Right lobe of liver (tissue), 6 donors: ENCODE measurements at regions not wholly inside any gene's neighbourhood (a gene's known extent, or its start where the extent isn't known, plus 50 kb on each side); places are given as distances from the start of the nearest gene placed in this dataset.

Experiments
- ATAC-seq, 4 donors: fragments of 200-7000 bp; cut with Tn5 transposase; one replicate each; pipeline ENCODE4 v1.9.1; 2020; ENCODE audit warnings: mild to moderate bottlenecking in 4 of 4, moderate library complexity in 4 of 4
- DNase-seq, 3 donors: peaks; one replicate each; pipeline ENCODE4 v3.0.0-alpha.2; 2020
- H3K27ac ChIP-seq, 3 donors: fragments of 200-600 bp; one replicate each; pipeline ENCODE4 v1.8.0; 2022
- H3K27me3 ChIP-seq, 2 donors: fragments of 200-600 bp; one replicate each; pipeline ENCODE4 v1.8.0; 2022
- H3K36me3 ChIP-seq, 4 donors: fragments of 200-600 bp; sonication (generic) in 1 of 4; one replicate each; pipeline versions ENCODE4 v1.5.1 to v1.8.0; 2017 to 2022; ENCODE audit warnings: control low read depth in 1 of 4
- H3K4me1 ChIP-seq, 4 donors: fragments of 200-600 bp; sonication (generic) in 1 of 4; one replicate each; pipeline versions ENCODE4 v1.5.1 to v1.8.0; 2017 to 2022; ENCODE audit warnings: control low read depth in 1 of 4
- H3K4me3 ChIP-seq, 3 donors: fragments of 200-600 bp; one replicate each; pipeline ENCODE4 v1.8.0; 2022
- H3K9me3 ChIP-seq, 4 donors: fragments of 200-600 bp; sonication (generic) in 1 of 4; one replicate each; pipeline versions ENCODE4 v1.5.1 to v1.8.0; 2017 to 2022; ENCODE audit warnings: control low read depth in 1 of 4
- POLR2A ChIP-seq: fragments of 450-650 bp; IDR thresholded peaks from one replicate; pipeline ENCODE4 v1.6.1; 2017; ENCODE audit warnings: antibody characterized with exemption, mild to moderate bottlenecking
- WGBS: methylation state at CpG from one replicate; pipeline ENCODE4 v1.1.6; 2018; ENCODE audit warnings: low coverage, low lambda C conversion rate; ENCODE audit not compliant: insufficient coverage; ENCODE audit errors: missing lambda C conversion rate; 5-methylcytosine and 5-hydroxymethylcytosine counted together
- intact Hi-C, 2 donors: fragments of 100-400 bp; cut with DNase I; formaldehyde crosslinking; loops; one replicate each; pipeline versions ENCODE4 v1.11.2 to v1.14.1; 2022
- TF ChIP-seq, protein P1 (sequence below), 4 donors: fragments of 200-600 bp in 3 of 4; fragments of 450-650 bp in 1 of 4; IDR thresholded peaks; one replicate each; pipeline versions ENCODE4 v1.5.1 to v1.8.0; 2016 to 2022; ENCODE audit warnings: antibody characterized with exemption in 4 of 4, mild to moderate bottlenecking in 2 of 4
- donor health status: DM: no; HTN: yes; CAD: no.
- donor health status: DM: no; HTN: no; CAD: no.
- donor health status: DM: no; HTN: no; CAD: no.
- donor health status: DM: no; HTN: yes; CAD: no.
- donor health status: DM: no; HTN: yes; CAD: no.

- H3K27me3 ChIP-seq = no peaks in the 10 kb centered on the region
- no peak overlapping the region for H3K4me3 ChIP-seq
- H3K27ac ChIP-seq = no peak overlapping the region
- peak; percentile 59 to 97 (median 86) for ATAC-seq
- DNase-seq = no peak
- intact Hi-C loops = no loop called here
- no peaks in the 10 kb centered on the region for H3K36me3 ChIP-seq
- peaks cover 0 to 8% (median 0%) of the 10 kb centered on the region in 4 donors for H3K4me1 ChIP-seq
- TF ChIP-seq, protein P1, sequence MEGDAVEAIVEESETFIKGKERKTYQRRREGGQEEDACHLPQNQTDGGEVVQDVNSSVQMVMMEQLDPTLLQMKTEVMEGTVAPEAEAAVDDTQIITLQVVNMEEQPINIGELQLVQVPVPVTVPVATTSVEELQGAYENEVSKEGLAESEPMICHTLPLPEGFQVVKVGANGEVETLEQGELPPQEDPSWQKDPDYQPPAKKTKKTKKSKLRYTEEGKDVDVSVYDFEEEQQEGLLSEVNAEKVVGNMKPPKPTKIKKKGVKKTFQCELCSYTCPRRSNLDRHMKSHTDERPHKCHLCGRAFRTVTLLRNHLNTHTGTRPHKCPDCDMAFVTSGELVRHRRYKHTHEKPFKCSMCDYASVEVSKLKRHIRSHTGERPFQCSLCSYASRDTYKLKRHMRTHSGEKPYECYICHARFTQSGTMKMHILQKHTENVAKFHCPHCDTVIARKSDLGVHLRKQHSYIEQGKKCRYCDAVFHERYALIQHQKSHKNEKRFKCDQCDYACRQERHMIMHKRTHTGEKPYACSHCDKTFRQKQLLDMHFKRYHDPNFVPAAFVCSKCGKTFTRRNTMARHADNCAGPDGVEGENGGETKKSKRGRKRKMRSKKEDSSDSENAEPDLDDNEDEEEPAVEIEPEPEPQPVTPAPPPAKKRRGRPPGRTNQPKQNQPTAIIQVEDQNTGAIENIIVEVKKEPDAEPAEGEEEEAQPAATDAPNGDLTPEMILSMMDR (IDR thresholded peaks at IDR 0.05) = no peak
- TF ChIP-seq POLR2A = no peak
- no peaks in the 10 kb centered on the region for H3K9me3 ChIP-seq
Observed at GRCh38 chr16:62913924-62914323, 877.7 kb upstream of the CDH8 start.

- 79% methylated on average over 2 of the region's 2 CpGs for WGBS
- Histone ChIP-seq H3K27me3 (no peaks in the 10 kb centered on the region), H3K4me1 (peaks cover 0 to 8% (median 0%) of the 10 kb centered on the region in 4 donors), H3K36me3 (no peaks in the 10 kb centered on the region), H3K4me3 (no peak overlapping the region), H3K9me3 (no peaks in the 10 kb centered on the region), H3K27ac (no peak overlapping the region)
- ATAC-seq (peak in 1 of 4 donors; percentile 44), DNase-seq (no peak)
- TF ChIP-seq, protein P1 (IDR thresholded peaks at IDR 0.05) = no peak
- TF ChIP-seq POLR2A = no peak
- intact Hi-C loops = no loop called here
Observed at GRCh38 chr16:62913333-62913732, 877.1 kb upstream of the CDH8 start.

- DNase-seq (no peak), ATAC-seq (no peak)
- Histone ChIP-seq H3K27me3 (no peaks in the 10 kb centered on the region), H3K9me3 (no peaks in the 10 kb centered on the region), H3K27ac (no peak overlapping the region), H3K36me3 (no peaks in the 10 kb centered on the region), H3K4me1 (peaks cover 0 to 8% (median 0%) of the 10 kb centered on the region in 4 donors), H3K4me3 (no peak overlapping the region)
- TF ChIP-seq, protein P1 (IDR thresholded peaks at IDR 0.05) = no peak
- TF ChIP-seq POLR2A = no peak
- intact Hi-C loops = no loop called here
- 59% methylated on average over 3 of the region's 3 CpGs for WGBS
Observed at GRCh38 chr16:62909597-62909996, 873.4 kb upstream of the CDH8 start.

- WGBS = 71% methylated on average over 1 of the region's 1 CpG
- intact Hi-C loops = no loop called here
- H3K36me3 ChIP-seq = no peaks in the 10 kb centered on the region
- DNase-seq (no peak), ATAC-seq (no peak)
- no peak overlapping the region for H3K27ac ChIP-seq
- no peaks in the 10 kb centered on the region for H3K9me3 ChIP-seq
- no peak for TF ChIP-seq POLR2A
- TF ChIP-seq, protein P1 (IDR thresholded peaks at IDR 0.05) = no peak
- peaks cover 0 to 4% (median 0%) of the 10 kb centered on the region in 4 donors for H3K4me1 ChIP-seq
- no peaks in the 10 kb centered on the region for H3K27me3 ChIP-seq
- no peak overlapping the region for H3K4me3 ChIP-seq
Observed at GRCh38 chr16:62907562-62907961, 871.3 kb upstream of the CDH8 start.

DNA sequence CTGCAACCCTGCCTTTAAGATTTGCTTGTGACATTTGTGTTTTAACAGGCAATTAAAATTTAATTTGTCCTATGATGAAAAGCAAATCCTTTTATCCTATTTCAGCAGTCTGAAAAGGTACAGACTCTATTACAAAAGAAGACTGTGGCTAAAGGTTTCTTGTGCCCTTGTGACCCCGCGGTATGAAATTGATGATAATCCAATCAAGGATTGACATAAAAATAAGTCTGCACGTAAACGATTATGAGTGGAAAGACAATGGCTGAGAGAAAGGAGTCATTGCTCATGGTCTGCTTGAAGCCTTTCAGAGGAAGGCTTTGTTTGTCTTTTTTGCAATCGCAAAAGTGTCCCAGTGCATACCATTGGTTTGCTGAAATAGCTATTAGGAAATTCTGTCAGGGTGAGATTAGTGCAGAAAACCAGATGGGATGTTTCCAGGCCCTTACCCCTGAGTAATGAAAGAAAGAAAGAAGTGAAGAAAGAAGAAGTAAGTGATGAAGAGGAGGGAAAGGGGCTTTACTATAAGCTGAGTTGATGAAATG, 867.8 kb upstream of the CDH8 start:
- ATAC-seq (peak in 3 of 4 donors; percentile 33 to 89 (median 76)), DNase-seq (no peak)
- H3K4me1 ChIP-seq = peaks cover 0 to 4% (median 0%) of the 10 kb centered on the region in 4 donors
- TF ChIP-seq POLR2A = no peak
- H3K27ac ChIP-seq = no peak overlapping the region
- H3K4me3 ChIP-seq = no peak overlapping the region
- H3K36me3 ChIP-seq = no peaks in the 10 kb centered on the region
- intact Hi-C loops = no loop called here
- 40% methylated on average over 5 of the region's 5 CpGs for WGBS
- no peaks in the 10 kb centered on the region for H3K9me3 ChIP-seq
- no peaks in the 10 kb centered on the region for H3K27me3 ChIP-seq
